CD4-positive, alpha-beta T cell treated with Interleukin-4 for 4 hours (primary cell): ENCODE measurements at regions not wholly inside any gene's neighbourhood (a gene's known extent, or its start where the extent isn't known, plus 50 kb on each side); places are given as distances from the start of the nearest gene placed in this dataset.
"Not testable (repeated sequence)": the region's sequence is repeated elsewhere in the genome, so short reads cannot be mapped to it uniquely, and the experiment has no call there.

Experiments
- DNase-seq: peaks from one replicate; pipeline ENCODE4 v3.0.0-alpha.2; 2020

- DNase-seq = no peak
Measured at GRCh38 chr1:98575955-98576354, 85.6 kb upstream of the SNX7 start.

DNA sequence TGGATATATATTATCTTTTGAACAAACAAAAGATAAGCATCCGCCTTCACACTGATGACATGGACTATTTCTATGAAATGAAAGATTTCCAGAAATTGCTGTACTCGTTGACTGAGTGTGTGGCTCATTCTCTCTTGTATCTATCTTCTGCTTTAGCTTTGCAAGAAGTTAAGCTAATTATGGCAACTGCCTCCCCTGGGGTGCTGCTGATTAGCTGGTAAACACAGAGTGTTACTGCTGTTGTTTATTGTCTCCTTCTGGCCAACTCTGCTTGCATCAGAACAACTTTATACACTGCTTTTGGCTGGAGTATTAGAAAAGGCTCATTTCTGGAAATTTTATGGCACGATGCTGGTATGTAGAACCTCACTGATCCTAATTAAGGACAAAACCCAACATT is 95.6 kb upstream of the SNX7 start:
- no peak for DNase-seq

- DNase-seq = no peak
Measured at GRCh38 chr1:98559291-98559690, 102.2 kb upstream of the SNX7 start.

- DNase-seq = no peak
Measured at GRCh38 chr1:98557895-98558294, 103.6 kb upstream of the SNX7 start.

GRCh38 chr1:98556521-98557158 is 104.9 kb upstream of the SNX7 start:
- no peak for DNase-seq

GRCh38 chr1:98555814-98556213 is 105.7 kb upstream of the SNX7 start:
- DNase-seq = no peak

GRCh38 chr1:98552576-98553074 is 108.9 kb upstream of the SNX7 start:
- not testable (repeated sequence) for DNase-seq

DNA sequence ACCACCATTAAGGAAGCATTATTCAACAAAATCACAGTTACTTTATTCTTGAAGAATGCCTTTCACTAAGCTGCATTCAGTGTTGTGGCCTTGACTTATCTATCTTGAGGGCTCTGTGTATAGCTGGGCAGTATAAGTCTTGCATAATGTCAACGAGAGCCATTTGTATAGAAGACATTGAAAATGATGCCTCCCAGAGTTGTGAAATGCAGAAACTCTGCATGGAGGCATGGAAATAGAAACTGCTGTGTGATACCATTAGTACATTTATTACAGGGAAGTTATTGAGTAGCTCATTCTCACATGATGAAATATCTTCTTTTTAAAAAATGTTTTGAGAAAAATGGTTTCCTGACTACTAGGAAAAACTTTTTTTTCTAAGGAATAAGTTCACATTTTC is 111.4 kb upstream of the SNX7 start:
- DNase-seq = no peak

- no peak for DNase-seq
Measured at GRCh38 chr1:98546319-98546718, 115.2 kb upstream of the SNX7 start.

- no peak for DNase-seq
Measured at GRCh38 chr1:98538106-98538505, 123.4 kb upstream of the SNX7 start.

GRCh38 chr1:98523256-98523655 is 138.3 kb upstream of the SNX7 start:
- no peak for DNase-seq

DNA sequence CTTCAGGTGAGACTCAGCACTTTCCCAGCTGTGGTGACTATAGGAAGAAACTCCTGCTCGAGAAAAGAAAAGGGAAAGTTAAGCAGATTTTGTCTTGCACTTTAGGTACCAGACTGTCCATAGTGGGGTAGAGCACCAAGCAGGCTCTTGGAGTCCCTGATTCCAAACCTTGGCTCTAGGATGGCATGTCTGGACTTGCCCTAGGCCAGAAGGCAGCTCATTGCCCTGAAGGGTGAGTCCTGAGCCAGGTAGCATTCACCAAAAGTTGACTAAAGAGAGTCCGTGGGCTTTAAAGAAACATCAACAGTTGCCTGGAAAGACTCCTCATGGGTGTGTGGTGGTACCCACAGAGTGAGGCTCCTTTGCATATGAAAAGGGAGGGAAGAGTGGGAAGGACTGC is 145.2 kb upstream of the SNX7 start:
- no peak for DNase-seq

DNA sequence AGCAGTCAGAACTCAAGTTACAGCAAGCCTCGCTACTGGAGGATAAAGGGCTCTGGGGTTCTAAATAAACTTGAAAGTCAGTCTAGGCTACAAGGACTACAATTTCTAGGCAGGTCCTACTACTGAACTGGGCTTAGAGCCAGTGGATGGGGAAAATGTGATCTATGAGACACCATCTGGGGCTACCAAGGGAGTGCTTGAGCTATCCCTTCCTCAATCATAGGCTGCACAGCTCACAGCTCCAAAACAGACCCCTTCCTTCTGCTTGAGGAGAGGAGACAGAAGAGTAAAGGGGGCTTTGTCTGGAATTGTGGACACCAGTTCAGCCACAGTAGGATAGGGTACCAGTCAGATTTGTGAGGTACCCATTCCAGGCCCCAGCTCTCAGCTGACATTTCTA is 145.8 kb upstream of the SNX7 start:
- no peak for DNase-seq

DNA sequence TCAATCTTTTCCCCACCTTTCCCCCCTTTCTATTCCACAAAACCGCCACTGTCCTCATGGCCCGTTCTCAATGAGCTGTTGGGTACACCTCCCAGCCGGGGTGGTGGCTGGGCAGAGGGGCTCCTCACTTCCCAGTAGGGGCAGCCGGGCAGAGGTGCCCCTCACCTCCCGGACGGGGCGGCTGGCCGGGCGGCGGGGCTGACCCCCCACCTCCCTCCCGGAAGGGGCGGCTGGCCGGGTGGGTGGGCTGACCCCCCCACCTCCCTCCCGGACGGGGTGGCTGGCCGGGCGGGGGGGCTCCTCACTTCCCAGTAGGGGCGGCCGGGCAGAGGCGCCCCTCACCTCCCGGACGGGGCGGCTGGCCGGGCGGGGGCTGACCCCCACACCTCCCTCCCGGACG is 149.3 kb upstream of the SNX7 start:
- not testable (repeated sequence) for DNase-seq

GRCh38 chr1:98503771-98504170 is 157.8 kb upstream of the SNX7 start:
- DNase-seq = no peak

GRCh38 chr1:98502937-98503336 is 158.6 kb upstream of the SNX7 start:
- no peak for DNase-seq

- no peak for DNase-seq
Measured at GRCh38 chr1:98500324-98500723, 161.2 kb upstream of the SNX7 start.

GRCh38 chr1:98498651-98499050 is 162.9 kb upstream of the SNX7 start:
- no peak for DNase-seq

DNA sequence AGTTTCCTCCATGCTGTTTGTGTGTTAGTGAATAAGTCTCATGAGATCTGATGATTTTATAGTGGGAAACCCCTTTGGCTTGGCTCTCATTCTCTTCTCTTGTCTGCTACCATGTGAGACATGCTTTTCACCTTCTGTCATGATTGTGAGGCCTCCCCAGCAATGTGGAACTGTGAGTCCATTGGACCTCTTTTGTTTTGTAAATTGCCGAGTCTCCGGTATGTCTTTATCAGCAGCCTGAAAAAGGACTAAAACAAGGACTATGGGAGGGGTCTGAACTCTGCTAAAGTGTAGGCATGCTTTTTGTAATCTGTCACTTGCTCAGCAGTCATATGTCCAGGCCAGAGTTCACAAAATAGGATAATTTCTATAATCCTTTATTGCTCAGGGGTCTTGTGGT is 164.0 kb upstream of the SNX7 start:
- no peak for DNase-seq

- DNase-seq = no peak
Measured at GRCh38 chr1:98496256-98496995, 165.1 kb upstream of the SNX7 start.

DNA sequence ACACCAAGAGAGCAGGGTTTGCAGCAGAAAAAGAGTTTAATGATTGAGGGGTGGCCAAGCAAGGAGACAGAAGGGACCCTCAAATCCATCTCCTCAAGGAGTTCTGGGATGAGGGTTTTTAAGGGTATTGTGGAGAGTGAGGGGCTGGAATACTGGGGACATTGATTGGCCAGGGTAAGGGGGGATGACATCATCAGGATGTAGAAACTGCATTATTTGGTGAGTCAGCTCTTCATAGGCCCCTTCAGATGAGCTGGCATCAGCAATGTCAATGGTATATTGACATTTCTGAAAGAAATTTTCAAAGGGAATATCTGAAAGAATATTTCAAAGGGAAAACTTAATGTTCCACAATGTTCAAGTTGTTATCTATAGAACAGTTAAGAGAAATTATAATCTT is 168.1 kb upstream of the SNX7 start:
- no peak for DNase-seq

DNA sequence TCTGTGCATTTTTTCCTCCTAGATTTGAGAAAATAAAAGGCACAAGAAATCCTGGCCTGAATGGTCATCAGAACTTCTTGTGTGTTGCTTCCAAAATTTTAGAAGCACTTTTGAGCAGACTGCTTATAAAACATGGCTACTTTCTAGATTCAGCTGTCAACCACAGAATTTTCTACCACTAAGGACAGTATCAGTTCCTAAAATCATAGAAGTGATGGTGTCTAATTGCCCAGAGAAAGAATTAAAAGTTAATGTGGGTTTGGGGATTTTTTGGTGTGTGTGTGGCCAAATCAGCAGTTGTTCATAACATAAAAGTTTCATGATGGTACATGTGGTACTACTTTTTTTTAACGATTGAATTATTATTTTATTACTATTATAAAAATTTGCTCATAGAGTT is 171.4 kb upstream of the SNX7 start:
- DNase-seq = no peak

DNA sequence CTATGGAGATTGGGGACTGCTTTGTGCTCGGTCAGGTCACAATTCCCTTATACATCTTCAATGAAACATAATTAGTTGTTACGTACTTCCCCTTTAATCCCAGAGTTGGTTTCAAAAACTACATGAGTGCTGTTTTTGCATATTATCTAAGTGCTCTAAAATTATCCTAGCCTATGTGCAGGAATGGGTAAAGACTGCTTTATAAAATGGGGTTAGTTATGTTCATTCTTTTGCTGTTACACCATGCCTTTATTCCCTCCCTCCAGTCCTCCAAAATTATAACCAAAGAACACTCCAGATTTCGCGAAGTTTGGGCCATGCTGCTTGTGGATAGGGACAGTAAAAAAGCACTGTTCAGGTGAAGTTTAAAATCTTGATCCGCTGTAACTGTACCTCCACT is 173.9 kb upstream of the SNX7 start:
- DNase-seq = no peak

- DNase-seq = no peak
Measured at GRCh38 chr1:98482611-98483010, 178.9 kb upstream of the SNX7 start.

- DNase-seq = no peak
Measured at GRCh38 chr1:98480271-98480670, 181.2 kb upstream of the SNX7 start.
